Mammary epithelial cell (primary cell): ENCODE measurements at regions not wholly inside any gene's neighbourhood (a gene's known extent, or its start where the extent isn't known, plus 50 kb on each side); places are given as distances from the start of the nearest gene placed in this dataset.

Experiments
- CTCF ChIP-seq, 2 donors: IDR thresholded peaks in 1 of 2; conservative IDR thresholded peaks in 1 of 2; 2 replicates each; pipeline ENCODE4 v1.5.1; 2011 to 2012; ENCODE audit warnings: inconsistent platforms in 2 of 2, low read length in 2 of 2, mild to moderate bottlenecking in 2 of 2, control low read depth in 1 of 2, low read depth in 1 of 2; ENCODE audit not compliant: insufficient read depth in 1 of 2; ENCODE audit errors: extremely low read depth in 1 of 2
- EZH2 ChIP-seq: IDR thresholded peaks from 2 replicates; pipeline ENCODE4 v1.6.1; 2012; ENCODE audit warnings: low read length, inconsistent platforms, borderline replicate concordance

- no peak for TF ChIP-seq EZH2
- no peak for TF ChIP-seq CTCF (conservative IDR thresholded peaks at IDR 0.05 in 1 of 2, IDR thresholded peaks at IDR 0.05 in 1 of 2; ENCODE audit: extremely low read depth in 1 of 2, insufficient read depth in 1 of 2, low read depth in 1 of 2, low read length in 2 of 2)
Measured at GRCh38 chr7:69395061-69395714, 203.1 kb upstream of the AUTS2 start.
